Activated CD4-positive, alpha-beta T cell treated with anti-CD3 and anti-CD28 coated beads, Interleukin-2, amount 50 U/mL, for 4 hours (primary cell): ENCODE measurements at regions not wholly inside any gene's neighbourhood (a gene's known extent, or its start where the extent isn't known, plus 50 kb on each side); places are given as distances from the start of the nearest gene placed in this dataset.
"Not testable (repeated sequence)": the region's sequence is repeated elsewhere in the genome, so short reads cannot be mapped to it uniquely, and the experiment has no call there.

Experiments used
- DNase-seq, 2 experiments: peaks; one replicate each; pipeline ENCODE4 v3.0.0-alpha.2; 2020

DNA sequence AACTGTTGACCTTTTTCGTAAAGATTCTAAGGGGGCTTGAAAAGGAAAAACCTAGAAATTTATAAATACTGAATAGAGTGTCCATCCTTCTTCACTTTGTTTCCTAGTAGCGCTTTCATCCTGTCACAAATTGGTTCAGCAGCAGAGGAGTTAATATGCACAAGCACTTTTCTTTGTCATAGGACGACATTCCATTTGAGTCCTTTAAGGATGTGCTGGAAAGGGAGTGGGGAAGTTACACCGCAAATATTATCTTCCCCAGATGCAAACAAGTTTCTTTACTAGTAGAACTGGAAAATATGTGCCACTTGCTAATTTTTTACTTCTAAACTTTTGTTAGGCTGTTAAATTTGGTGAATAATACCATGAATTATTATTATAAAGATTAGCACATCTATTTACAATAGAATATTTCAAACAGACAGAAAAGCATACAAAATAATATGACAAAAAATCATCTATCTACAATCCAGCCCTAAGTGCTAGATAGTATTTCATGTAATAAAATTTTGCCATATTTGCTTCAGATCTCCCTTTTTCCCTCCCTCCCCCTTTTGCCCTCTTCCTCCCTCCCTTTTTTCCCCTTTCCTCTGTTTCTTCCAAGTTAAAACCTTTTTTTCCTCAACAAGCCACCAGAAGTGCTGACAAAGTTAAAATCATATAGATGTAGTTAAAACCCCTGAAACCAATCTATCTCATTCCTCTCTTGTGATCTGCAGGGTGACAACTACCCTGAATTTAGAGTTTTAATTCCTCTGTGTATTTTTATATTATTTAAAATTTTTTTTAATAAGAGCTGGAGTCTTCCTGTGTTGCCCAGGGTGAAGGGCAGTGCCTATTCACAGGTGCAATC is 50.5 kb upstream of the MAP4K3 start:
- no peak for DNase-seq

DNA sequence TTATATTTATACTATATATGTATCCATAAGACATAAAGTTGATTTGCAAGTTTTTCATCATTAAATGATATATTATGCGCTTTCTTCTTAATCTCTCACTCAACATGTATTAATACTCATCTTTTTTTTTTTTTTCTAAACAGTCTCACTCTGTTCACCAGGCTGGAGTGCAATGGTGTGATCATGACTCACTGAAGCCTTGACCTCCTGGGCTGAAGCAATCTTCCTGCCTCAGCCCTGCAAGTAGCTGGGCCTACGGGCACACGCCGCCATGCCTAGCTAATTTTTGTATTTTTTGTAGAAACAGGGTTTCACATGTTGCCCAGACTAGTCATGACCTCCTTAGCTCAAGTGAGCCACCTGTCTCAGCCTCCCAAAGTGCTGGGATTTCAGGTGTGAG is 51.4 kb upstream of the MAP4K3 start:
- no peak for DNase-seq

DNA sequence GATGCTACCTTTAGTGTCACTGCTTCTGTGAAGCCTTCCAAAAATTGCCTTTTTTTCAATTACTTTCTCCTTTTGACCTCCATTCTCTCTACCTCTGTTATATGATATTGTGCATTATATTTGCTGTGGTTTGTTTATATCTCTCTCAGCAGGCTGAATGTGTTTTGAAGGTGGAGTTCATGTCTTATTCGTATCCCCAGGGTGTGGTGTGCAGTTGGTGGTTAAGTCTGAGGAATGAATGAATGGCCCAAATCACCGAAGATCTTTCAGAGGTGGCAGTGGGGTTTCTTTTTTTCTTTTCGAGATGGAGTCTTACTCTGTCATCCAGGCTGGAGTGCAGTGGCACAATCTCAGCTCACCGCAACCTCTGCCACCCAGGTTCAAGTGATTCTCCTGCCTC is 53.5 kb upstream of the MAP4K3 start:
- no peak for DNase-seq

DNA sequence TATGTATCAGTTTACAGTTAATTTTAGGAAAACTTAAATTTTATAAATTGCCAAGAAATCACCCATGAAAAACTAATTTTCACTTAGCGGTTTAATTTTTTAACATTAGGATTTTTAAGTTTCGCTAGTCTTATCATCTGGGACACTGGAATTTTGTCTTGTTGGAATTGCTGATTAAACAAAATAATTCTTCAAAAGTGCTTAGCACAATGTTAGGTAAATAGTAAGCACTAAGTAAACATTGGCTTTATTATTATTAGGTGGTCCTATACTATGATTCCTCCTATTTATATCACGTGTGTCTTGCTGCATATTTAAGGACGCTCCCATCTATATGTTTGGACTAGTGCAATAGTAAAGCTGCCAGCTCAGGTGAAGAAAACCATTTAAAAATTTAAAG is 54.6 kb upstream of the MAP4K3 start:
- DNase-seq, result no peak

DNA sequence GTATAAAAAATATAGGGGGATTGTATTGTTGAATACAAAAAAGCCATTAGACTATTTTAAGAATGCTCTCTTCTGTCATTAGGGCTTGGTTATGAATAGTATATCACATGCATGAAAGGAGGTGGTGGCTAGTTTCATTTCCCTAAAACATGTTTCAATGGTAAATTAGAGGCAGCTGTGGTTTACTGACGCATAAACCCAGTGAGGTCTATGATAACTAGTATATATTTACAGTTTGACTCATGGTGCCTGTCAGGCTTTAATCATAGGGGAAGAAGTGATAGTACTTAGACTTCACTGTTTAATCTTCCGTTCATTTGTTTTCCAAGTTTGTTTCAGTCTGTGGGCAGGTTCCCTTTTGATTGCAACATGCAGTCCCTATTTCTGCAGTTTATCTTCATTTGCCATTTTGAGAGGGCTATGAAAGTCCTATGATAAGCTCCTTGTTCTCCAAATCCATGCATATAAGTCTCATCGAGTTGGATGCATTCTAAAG is 55.1 kb upstream of the MAP4K3 start:
- DNase-seq, result no peak

DNA sequence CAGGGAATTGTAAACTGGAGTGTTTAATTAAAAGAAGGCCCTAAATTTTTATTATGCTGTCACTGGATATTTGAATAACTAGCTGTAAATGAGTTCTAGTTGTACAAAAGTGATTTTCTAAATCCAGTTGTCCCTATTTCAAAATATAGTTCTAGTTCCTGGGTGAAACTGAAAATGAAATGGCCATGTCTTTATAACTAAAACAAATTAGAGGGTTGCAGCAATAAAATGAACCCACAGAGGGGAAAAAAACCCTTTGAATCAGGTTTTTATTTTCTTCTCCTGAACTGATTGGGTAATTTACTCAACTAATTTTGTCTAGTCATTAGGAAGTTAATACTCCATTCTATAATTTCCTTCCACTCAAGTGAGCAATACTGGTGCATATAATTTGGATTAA is 55.6 kb upstream of the MAP4K3 start:
- no peak for DNase-seq

DNA sequence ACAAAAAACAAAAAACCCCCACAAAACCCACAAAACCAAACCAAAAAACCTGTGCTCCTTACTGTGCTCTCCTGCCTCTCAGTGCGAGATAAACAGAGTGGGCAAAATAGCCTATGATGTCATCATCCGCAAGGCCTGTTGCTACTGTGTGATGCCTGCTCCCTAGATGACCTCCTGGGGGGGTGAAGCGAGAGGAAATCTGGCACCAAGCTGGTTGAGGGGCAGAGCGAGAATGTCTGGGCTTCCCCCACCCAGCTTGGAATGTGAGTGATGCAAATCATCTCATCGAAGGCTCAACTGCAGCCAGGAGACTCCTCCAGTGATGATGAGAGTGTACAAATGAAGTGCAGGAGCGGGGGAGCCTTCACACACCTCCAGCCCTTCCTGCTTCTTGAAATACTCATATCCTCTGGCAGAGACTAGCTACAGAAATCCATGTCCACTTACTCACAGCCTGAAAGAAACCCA is 57.7 kb upstream of the MAP4K3 start:
- DNase-seq, result no peak

DNA sequence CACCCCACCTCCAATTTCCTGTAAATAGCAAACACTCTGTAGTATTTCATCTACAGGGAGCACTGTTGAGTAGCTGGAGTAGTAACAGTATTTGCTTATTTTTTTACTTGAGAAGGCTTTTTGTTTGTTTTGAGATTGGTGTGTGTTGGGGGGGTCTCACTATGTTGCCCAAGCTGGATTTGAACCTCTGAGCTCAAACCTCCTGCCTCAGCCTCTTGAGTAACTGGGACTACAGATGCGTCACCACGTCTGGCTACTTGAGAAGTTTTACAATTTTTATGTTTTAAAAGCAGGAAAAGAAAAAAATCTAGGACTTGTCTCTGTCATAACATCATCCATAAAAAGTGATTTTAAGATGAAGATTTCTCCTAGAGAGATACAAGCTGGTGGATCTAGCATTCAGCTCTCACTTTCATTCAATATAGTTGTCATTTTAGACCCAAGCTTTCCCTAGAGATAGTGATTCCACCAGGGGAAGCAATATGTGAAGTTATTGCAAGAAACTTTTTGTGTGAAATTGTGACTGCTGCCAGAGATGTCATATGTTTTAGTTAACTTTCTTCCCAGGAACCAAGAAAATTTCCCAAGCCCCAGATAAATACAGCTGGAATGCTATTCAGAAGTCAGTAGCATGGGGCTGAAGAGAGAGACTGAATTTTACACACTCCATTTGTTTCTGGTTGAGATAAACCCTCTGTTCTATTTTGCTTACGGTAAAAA is 60.2 kb upstream of the MAP4K3 start:
- DNase-seq, result no peak

DNA sequence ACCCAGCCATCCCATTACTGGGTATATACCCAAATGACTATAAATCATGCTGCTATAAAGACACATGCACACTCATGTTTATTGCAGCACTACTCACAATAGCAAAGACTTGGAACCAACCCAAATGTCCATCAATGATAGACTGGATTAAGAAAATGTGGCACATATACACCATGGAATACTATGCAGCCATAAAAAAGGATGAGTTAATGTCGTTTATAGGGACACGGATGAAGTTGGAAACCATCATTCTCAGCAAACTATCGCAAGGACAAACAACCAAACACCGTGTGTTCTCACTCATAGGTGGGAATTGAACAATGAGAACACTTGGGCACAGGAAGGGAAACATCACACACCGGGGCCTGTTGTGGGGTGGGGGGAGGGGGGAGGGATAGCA is 61.1 kb upstream of the MAP4K3 start:
- not testable (repeated sequence) for DNase-seq

DNA sequence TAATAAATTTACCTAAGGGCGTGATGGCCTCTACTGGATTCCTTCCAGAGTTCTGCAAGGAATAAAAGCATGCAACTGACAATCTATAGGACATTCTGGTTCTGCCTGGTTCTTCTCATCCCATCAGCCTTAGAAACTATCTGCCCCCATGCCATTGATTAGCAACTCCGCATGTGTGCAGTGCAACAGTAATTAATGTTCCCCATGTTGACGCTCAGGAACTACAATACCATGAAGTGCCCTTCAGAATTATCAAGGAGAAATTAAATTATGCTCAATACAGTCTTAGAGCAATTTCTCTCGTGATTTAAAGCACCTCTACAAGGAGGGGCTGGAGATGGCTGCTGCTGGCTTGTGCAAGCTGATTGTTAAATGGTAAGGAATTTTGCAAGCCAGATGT is 61.7 kb upstream of the MAP4K3 start:
- no peak for DNase-seq

DNA sequence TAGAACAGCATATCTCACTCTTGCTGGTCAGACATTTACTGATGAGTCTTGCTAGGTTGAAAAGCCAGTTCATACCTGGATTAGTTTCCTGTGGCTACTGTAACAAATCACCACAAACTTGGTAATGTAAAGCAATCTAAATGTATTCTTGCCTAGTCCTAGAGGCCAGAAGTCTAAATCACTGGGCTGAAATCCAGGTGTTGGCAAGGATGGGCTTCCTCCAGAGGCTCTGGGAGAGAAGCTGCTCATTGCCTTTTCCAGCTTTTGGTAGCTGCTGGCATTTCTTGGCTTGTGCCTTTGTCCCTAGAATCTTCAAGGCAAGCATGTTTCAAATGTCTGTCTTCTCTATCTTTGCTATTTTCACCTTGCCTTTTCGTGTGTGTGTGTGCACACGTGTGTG is 62.3 kb upstream of the MAP4K3 start:
- DNase-seq, result no peak

DNA sequence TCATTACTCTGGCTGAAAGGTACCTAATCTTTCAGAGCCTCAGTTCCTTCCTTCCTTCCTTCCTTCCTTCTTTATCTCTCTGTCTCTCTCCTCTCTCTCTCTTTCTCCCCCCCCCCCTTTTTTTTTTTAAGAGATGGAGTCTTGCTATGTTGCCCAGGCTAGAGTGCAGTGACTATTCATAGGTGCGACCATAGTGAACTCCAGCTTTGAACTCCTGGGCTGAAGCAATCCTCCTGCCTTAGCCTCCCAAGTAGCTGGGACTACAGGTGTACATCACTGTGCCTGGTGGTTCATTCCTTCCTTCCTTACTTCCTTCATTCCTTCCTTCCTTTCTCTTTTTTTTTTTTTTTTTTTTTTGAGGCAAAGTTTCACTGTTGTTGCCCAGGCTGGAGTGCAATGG is 64.3 kb upstream of the MAP4K3 start:
- DNase-seq, result no peak

DNA sequence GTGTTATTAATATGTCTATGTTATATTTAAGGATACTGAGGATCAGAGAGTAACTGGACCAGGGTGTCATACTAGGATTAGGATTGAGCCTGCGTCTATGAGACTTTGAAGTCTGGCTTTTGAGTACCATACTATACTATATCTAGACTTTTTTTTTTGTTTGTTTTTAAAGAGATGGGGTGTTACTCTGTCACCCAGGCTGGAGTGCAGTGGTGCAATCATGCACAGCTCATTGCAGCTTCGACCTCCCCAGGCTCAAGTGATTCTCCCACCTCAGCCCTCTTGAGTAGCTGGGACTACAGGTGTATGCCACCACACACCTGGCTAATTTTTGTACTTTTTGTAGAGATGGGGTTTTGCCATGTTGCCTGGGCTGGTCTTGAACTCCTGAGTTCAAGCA is 66.2 kb upstream of the MAP4K3 start:
- DNase-seq, result no peak

DNA sequence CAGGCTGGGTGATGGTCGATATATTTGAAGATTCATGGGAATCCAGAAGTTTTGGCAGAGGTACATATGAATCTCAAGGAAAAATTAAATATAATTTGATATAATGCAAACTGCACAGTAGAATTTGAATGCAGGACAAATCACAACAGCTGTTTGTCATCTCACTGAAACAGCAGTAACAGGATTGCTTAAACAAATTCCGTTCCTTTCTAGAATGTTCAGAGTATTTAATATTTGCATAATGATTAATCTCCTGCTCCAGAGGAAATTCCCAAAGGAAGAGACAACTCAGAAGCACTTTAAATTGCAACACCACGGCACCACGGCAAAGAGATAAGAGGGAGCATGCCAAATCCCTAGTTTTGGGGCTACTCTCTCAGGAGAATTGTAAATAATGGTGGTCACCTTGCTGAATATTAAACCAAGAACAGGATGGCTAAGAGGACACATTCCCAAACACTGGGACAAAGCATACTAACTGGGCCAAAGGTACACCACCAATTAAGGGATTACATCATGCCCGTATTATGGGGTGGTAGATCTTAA is 67.8 kb upstream of the MAP4K3 start:
- DNase-seq, result no peak

DNA sequence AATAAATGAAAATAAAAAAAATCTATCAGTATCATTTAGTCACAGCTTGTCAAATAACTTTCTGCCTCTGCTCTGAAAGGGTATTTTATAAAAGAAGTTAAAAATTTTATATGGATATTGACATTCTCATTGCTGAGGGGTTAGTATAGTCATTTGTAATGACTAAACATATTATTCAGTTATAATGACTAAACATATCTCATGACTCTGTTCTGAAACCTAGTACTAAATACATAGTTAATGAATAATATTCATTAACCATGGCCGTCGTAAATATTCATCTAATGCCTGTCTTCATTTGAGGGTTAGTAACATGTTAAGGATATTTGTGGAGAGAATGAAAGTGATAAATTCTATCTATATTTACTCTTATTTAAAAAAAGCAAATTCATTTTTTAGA is 69.1 kb upstream of the MAP4K3 start:
- no peak for DNase-seq

DNA sequence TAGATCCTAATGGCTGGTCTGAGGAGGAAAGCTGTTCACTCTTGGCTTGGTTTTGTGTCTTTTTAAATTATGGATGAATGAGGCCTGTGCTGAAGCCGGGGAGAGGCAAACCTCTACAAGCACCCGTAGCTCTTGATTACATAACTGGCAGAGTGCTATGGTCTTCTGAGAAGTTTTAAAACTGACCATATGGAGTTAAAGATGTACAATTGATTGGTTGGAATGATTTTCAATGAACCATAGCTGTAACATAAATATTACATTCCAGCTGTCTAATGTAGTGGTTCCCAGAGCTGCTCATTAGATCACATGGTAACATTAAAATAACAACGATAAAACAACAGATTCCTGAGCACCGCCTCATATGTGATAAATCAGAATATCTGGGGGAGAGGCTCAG is 71.1 kb upstream of the MAP4K3 start:
- DNase-seq, result no peak

DNA sequence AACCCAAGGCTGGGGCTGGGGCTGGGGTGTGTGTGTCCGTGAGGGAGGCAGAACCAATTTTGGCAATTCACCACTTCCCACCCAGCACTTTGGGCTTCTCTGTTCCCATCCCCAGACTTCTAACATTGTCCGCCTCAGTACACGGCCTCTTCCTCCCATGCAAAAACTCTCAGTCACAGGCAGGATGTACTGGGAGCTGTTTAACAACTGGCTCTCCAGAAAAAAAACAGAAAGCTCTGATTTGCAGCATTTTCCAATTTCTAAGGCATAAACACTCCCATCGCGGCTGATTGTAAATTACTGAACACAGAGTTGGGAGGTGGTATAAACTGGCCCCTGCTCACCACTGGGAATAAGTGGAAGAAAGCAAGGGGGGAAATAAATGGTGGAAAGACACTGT is 73.1 kb upstream of the MAP4K3 start:
- DNase-seq, result no peak

DNA sequence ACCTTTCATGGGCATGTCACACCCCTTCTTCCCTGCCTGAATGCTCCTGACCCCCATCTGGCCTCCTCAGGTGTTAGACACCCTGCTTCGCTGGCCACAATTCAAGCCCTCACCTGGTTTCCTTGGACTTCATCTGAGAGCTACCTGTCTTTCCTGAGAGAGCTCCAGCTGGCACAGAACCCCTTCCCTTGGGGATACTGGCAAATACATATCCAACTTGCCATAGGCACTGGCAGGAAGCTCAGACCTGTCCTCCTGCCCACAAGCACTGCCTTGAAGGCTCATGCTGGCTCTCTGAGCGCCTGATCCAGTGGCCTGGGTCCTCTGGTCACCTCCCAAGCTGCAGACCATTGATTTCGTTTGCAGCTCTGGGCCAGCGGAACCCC is 74.1 kb upstream of the MAP4K3 start:
- no peak for DNase-seq

DNA sequence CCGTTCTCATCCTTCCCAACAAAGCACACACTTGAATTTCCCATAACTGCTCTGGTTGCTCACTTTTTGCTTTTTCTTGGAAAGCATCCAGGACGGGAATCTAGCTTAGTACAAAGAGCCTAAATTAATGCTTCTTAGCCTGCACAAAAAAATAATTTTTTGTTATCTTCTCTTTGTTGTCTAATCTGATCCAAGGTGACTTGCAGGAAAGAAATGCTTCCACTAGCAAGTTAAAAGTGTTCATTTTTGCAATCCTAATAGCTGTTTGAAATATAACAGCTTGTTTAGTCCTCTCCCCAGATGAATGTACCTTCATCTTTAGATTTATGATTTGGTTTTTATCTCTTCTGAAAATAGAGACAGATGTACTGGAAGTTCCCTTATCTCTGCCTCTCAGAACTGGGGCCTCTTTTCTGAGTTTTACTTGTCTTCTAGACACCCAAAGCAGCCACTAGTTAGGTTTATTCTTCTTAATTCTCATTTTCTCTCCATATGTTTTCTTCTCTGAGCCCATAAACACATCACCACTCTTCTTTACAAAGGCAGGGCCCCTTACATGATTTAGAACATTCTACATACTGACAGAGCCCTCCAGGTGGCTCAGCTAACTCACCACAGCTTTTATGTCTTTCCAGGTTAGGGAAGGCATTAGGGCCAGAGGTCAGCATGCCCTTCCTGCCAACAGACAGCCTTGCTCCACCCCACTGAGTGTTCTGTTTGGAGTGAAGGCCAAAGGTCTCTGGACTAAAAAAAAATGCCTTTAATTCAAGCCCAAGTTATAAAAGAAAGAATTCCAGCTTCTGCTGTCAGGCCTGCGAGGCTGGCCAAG is 74.7 kb upstream of the MAP4K3 start:
- no peak for DNase-seq

DNA sequence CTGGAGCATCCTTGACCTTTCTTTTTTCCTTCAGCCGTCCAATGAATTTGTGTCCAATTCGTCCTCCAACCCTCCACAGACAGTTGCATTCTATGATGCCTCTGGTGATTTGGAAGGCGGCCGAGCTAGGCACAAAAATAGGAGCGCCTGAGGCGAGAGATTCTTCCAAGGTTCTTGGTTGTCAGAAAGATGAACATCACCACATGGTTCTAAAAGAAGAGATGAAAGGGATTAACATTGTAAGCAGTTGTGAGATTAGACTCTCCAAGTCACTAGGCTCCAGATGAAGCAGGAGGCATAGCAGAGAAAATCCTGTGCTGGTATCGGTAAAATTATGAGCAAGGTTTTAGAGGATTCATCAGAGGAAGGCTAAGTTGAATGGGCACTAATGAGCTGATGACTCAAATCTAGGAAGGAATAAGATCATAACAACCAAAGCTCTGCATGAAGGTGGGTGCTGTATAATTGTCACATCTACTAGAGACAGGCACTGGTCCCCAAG is 75.4 kb upstream of the MAP4K3 start:
- DNase-seq, result no peak

DNA sequence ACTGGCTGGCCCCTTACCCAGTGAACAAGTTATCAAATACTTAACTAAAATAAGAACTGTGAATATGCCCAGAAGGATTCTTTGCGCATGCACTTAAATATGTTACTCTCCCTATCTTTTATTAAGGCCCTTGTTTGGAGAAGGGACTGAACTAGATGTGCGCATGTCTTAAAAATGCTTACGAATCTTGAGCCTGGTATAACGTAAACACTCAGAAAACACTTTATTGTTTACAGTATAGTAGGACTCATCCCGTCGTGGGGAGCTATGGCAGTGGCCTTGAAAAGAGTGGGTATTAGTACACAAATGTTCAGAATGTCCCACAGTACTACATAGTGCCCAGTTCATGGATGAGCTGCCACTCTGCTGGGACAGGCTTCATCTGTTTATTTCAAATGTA is 75.9 kb upstream of the MAP4K3 start:
- no peak for DNase-seq

DNA sequence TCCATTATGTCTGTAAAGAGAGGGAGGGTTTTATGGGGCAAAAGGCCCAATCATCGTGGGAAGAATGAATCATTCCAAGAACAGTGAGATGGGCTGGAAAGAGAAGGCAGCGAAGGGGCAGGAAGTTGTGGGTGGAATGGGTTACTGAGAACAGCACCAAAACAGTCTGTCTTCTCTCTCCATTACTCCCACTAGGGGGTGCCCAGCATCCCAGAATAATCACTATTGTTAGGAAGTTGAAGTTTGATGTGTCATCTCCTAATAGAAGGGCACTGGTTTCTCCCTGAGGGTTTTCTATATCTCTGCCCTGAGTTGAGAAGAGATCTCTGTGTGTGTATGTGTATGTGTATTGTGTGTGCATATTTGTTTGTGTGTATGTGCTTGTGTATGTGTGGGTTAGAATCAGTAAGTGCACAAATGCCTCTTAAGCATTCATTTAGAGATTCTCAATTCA is 76.6 kb upstream of the MAP4K3 start:
- DNase-seq, result peak; percentile 20 to 49

DNA sequence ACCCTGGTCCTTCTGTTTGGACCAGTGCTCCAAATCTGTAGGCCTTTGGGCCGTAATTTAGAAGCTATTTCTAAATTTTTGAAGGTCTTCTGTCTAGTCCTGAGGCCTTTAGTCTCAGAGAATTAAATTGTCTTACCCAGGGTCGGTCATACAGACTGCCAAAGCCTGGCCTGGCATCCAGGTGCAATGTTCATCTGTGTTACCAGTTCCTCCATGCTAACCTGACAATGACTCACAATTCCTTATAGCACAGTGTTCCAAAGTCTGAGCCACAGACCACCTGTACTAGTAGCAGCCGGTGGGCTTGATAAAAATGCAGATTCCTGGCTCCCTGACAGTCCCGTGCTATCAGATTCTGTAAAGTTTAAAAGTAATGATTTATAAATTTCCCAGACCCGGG is 77.7 kb upstream of the MAP4K3 start:
- no peak for DNase-seq
